ENCODE measurements at regions not wholly inside any gene's neighbourhood (a gene's known extent, or its start where the extent isn't known, plus 50 kb on each side); places are given as distances from the start of the nearest gene placed in this dataset.

- no peak overlapping the region for H3K4me3 ChIP-seq (ENCODE audit: control insufficient read depth, low read depth, low read length)
- DNase-seq (ENCODE audit: low read depth) = no peak
- no peak for TF ChIP-seq CTCF (conservative IDR thresholded peaks at IDR 0.05; ENCODE audit: control insufficient read depth, insufficient read depth, low read depth, low read length)
Observed at GRCh38 chr18:10182009-10182624, 268.3 kb downstream of the VAPA start.

- H3K4me3 ChIP-seq (ENCODE audit: control insufficient read depth, low read depth, low read length) = no peak overlapping the region
- no peak for TF ChIP-seq CTCF (conservative IDR thresholded peaks at IDR 0.05; ENCODE audit: control insufficient read depth, insufficient read depth, low read depth, low read length)
- no peak for DNase-seq (ENCODE audit: low read depth)
Observed at GRCh38 chr18:10184776-10185175, 269.7 kb upstream of the APCDD1 start.

- no peak overlapping the region for H3K4me3 ChIP-seq (ENCODE audit: control insufficient read depth, low read depth, low read length)
- TF ChIP-seq CTCF (conservative IDR thresholded peaks at IDR 0.05; ENCODE audit: control insufficient read depth, insufficient read depth, low read depth, low read length) = no peak
- no peak for DNase-seq (ENCODE audit: low read depth)
Observed at GRCh38 chr18:10188971-10189810, 265.2 kb upstream of the APCDD1 start.

- TF ChIP-seq CTCF (conservative IDR thresholded peaks at IDR 0.05; ENCODE audit: control insufficient read depth, insufficient read depth, low read depth, low read length) = no peak
- DNase-seq (ENCODE audit: low read depth) = peak; percentile 11
- no peak overlapping the region for H3K4me3 ChIP-seq (ENCODE audit: control insufficient read depth, low read depth, low read length)
Observed at GRCh38 chr18:10190564-10190963, 263.9 kb upstream of the APCDD1 start.

- DNase-seq (ENCODE audit: low read depth) = no peak
- TF ChIP-seq CTCF (conservative IDR thresholded peaks at IDR 0.05; ENCODE audit: control insufficient read depth, insufficient read depth, low read depth, low read length) = no peak
Observed at GRCh38 chr18:10193444-10193843, 261.0 kb upstream of the APCDD1 start.

GRCh38 chr18:10194592-10194991 is 259.8 kb upstream of the APCDD1 start:
- no peak overlapping the region for H3K4me3 ChIP-seq (ENCODE audit: control insufficient read depth, low read depth, low read length)
- peak; percentile 8 for DNase-seq (ENCODE audit: low read depth)
- TF ChIP-seq CTCF (conservative IDR thresholded peaks at IDR 0.05; ENCODE audit: control insufficient read depth, insufficient read depth, low read depth, low read length) = no peak

More at GRCh38 chr18:10193444-10193843, 261.0 kb upstream of the APCDD1 start:
- no peak overlapping the region for H3K4me3 ChIP-seq (ENCODE audit: control insufficient read depth, low read depth, low read length)
